Esophagus muscularis mucosa (tissue), 3 donors: ENCODE measurements at regions not wholly inside any gene's neighbourhood (a gene's known extent, or its start where the extent isn't known, plus 50 kb on each side); places are given as distances from the start of the nearest gene placed in this dataset.

Experiments used
- CTCF ChIP-seq, 3 experiments: fragments of 200-600 bp in 2 of 3; fragments of 450-650 bp in 1 of 3; sonication (generic) in 2 of 3; IDR thresholded peaks; one replicate each; pipeline ENCODE4 v1.5.1; 2017 to 2019; ENCODE audit warnings: antibody characterized with exemption in 3 of 3, mild to moderate bottlenecking in 2 of 3, moderate library complexity in 1 of 3
- POLR2AphosphoS5 ChIP-seq, 2 donors: sonication (generic); formaldehyde crosslinking; IDR thresholded peaks; one replicate each; pipeline ENCODE4 v1.6.1; 2017; ENCODE audit warnings: antibody characterized with exemption in 2 of 2

- TF ChIP-seq CTCF (IDR thresholded peaks at IDR 0.05): no peak
- TF ChIP-seq POLR2AphosphoS5 (IDR thresholded peaks at IDR 0.05): no peak
These were observed 126.0 kb upstream of the BOD1 start for GRCh38 chr5:173742432-173742816.
